UCSD-AML1 (cell line): ENCODE measurements at regions not wholly inside any gene's neighbourhood (a gene's known extent, or its start where the extent isn't known, plus 50 kb on each side); places are given as distances from the start of the nearest gene placed in this dataset.

Experiments used
- DNase-seq: peaks from one replicate; lab custom pipeline; 2025; ENCODE audit not compliant: unreplicated experiment; lab: John Stamatoyannopoulos, UW

GRCh38 chr22:44403166-44403565 is 90.4 kb upstream of the SHISAL1 start:
- DNase-seq: no peak

GRCh38 chr22:44402196-44403111 is 89.7 kb upstream of the SHISAL1 start:
- DNase-seq: no peak

- DNase-seq: no peak
These were observed 89.0 kb upstream of the SHISAL1 start for GRCh38 chr22:44401783-44402110.

- no peak for DNase-seq
These were observed 88.0 kb upstream of the SHISAL1 start for GRCh38 chr22:44400763-44401060.

- no peak for DNase-seq
These were observed 87.4 kb upstream of the SHISAL1 start for GRCh38 chr22:44399906-44400762.

- no peak for DNase-seq
These were observed 86.4 kb upstream of the SHISAL1 start for GRCh38 chr22:44398856-44399837.

GRCh38 chr22:44396727-44397722 is 84.3 kb upstream of the SHISAL1 start:
- no peak for DNase-seq

GRCh38 chr22:44396021-44396726 is 83.4 kb upstream of the SHISAL1 start:
- no peak for DNase-seq

- DNase-seq: no peak
These were observed 82.6 kb upstream of the SHISAL1 start for GRCh38 chr22:44395118-44396005.

- no peak for DNase-seq
These were observed 81.7 kb upstream of the SHISAL1 start for GRCh38 chr22:44394246-44395117.

GRCh38 chr22:44393066-44393465 is 80.3 kb upstream of the SHISAL1 start:
- no peak for DNase-seq

GRCh38 chr22:44392446-44392921 is 79.7 kb upstream of the SHISAL1 start:
- DNase-seq: no peak

GRCh38 chr22:44391481-44392445 is 79.0 kb upstream of the SHISAL1 start:
- DNase-seq: no peak

GRCh38 chr22:44391015-44391414 is 78.3 kb upstream of the SHISAL1 start:
- no peak for DNase-seq

GRCh38 chr22:44390613-44390970 is 77.8 kb upstream of the SHISAL1 start:
- no peak for DNase-seq
